GM18511 (cell line): ENCODE measurements at regions not wholly inside any gene's neighbourhood (a gene's known extent, or its start where the extent isn't known, plus 50 kb on each side); places are given as distances from the start of the nearest gene placed in this dataset.
"Not testable (repeated sequence)": the region's sequence is repeated elsewhere in the genome, so short reads cannot be mapped to it uniquely, and the experiment has no call there.

ENCODE experiments used
- ATAC-seq: cut with Tn5 transposase; IDR thresholded peaks from one replicate; pipeline ENCODE4 v1.9.1; 2021; ENCODE audit warnings: mild to moderate bottlenecking, moderate library complexity; ENCODE audit not compliant: unreplicated experiment

GRCh38 chr4:101670897-101671296 lies 119.6 kb upstream of the BANK1 start:
- no peak for ATAC-seq

DNA sequence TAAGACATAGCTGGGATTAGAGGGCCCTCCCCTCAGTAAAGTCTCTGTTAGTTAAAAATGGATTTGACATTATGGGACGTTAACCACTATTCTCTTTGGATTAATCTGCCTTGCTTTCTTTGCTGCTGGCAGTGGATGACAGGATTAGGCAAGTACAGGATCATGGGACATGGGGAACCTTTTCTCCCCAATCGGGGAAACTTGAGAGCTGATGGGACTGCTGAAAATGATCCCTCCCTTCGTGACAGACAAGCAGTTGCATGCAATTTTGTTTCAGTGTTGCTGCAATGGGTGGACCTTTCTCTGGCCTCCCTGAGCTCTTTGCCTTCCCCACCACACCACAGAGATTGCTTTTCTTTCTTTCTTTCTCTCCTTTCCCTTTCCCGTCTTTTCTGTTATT lies 120.2 kb upstream of the BANK1 start:
- no peak for ATAC-seq

GRCh38 chr4:101669832-101670188 lies 120.7 kb upstream of the BANK1 start:
- ATAC-seq: no peak

DNA sequence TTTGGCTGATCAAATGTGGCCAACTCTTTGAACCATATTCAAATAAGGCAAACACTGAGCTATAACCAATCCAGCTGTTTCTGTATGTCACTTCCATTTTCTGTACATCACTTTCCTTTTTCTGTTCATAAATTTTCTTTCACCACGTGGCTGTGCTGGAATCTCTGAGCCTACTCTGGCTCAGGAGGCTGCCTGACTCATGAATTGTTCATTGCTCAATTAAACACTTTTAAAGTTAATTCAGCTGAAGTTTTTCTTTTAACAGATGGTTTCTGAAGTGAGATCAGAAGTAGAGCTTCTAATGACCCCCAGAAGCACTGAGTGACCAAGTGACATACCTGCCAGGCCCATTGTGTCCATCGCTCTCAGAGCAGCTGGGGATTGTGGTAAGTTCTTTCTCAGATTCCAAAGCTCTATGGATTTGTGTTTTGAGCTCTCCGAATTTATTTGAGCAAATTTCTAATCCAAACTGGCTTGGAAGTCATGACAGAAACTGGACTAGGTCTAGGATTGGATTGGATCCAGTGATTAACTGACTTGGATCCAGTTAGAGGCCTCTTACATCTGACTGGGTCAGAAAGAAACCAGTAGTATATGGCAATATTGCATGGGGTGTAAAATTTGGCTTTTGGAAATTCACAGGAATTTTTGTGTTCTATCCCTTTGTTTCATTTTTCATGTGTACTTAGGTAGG lies 121.2 kb upstream of the BANK1 start:
- no peak for ATAC-seq

- no peak for ATAC-seq
Observed at GRCh38 chr4:101667348-101667747, 123.2 kb upstream of the BANK1 start.

DNA sequence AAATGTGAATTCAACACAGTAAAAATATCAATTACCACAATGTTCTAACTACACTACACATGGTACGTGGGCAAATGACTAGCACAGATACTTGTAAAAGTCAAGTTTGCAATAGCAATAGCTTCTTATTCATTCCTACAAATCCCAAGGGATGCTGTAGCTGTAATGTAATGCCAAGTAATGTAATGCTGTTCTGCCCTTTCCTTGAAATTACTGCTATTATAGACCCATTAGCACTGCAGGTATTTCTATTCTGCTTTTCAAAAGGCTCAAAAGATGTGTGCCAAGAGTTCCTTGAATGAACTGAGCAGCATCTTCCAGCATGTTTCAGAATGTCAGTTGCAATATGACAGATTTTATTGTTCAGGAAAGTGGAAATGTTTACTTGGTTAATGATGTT lies 129.9 kb upstream of the BANK1 start:
- ATAC-seq: no peak

DNA sequence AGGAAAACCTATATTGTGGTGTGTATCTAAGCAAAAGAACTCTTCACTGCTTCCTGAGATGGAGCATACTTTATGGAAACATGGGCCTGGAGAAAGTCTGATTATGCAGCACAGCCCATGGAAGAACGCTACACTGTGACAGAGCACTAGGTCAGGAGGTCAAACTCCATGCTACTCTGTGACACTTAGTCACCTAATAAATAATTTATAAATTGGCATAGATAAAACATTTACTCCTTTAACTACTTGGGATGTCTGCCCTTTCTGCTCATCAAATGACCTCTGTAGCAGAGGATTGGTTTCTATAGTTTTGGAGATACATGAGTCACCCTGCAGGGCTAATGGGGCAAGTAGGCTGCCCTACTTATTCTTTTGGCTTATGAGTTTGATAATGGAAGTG lies 134.7 kb upstream of the BANK1 start:
- ATAC-seq: no peak

DNA sequence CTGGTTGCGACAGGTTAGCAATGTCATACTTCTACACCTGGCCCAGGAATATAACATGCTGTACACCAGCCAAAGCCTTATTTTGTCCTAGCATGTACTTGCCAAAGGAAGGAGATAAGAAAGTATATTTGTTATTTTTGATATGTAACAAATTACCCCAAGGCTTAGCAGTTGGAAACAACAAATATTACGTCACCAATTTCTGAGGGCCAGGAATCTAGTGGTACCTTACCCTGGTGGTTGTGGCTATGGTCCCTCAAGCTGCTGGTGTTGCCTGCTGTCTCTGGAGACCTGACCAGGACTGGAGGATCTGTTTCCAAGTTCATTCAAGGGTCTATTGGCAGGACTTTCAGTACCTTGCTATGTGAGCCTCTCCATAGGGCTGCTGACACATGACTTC lies 135.5 kb upstream of the BANK1 start:
- ATAC-seq: no peak

DNA sequence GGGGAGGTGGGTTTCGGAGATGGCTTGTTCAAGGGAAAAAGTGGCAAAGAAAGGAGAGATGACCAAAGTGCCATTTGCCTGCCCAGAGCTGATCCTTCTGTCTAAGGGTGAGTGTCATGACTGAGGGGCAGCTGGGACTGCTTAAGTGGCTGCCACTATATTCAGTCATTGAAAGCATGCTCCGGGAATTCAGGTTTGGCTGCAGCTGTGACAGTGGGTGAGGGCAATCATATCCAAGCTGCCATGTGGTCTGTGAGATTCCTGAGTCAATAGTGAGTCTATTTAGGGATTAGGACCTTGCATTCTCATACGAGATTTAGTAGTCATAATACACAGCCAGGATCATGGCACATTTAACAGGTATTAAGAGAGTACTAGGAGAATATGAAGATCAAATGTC lies 138.8 kb upstream of the BANK1 start:
- no peak for ATAC-seq

DNA sequence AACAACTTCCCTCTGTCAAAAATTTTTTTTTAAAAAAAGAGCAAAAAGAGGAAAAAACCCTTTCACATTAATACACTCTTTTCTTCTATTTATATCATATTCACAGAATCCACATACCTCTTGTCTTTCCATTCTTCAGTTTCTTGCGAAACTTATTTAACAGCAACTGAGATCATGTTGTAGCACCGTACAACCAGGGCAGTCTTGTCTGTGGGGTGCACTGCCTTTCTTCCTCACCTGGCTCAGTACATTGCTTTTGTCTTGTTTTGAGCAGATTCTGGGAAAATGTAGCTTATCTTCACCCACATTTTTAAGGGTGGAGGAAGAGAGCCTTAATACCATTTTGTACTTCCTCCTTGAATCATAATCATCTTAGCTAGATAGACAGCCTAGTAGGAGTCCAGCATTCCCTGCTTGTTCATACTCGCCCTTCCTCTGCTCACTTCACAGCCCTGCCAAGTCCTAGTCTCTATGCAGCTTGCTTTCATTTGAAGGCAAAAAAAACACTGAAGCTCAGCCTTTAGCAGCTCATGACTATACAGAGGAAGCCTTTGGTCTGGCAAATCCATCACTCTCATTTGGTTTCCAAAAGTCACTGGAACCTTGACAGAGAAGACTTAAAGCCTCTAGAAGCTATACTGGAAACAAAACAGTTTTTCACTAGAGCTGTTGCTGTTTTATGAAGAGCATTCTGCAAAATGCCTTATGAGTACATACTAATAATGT lies 140.6 kb upstream of the BANK1 start:
- no peak for ATAC-seq

DNA sequence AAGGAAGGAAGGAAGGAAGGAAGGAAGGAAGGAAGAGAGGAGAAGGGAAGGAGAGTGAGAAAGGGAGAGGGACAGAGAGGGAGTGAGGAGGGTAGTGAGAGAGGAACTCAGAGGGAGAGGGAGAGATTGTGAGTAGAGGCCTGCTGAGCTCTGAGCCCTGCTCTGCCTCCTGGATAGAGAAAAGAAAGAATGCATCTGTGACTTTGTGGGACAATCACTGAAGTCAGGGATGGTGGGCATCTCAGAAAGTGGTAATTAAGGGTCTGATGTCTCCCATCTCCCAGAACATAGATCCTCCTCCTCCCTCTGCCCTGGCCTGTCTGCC lies 142.9 kb upstream of the BANK1 start:
- ATAC-seq: no peak

- no peak for ATAC-seq
Observed at GRCh38 chr4:101644516-101644915, 146.0 kb upstream of the BANK1 start.

DNA sequence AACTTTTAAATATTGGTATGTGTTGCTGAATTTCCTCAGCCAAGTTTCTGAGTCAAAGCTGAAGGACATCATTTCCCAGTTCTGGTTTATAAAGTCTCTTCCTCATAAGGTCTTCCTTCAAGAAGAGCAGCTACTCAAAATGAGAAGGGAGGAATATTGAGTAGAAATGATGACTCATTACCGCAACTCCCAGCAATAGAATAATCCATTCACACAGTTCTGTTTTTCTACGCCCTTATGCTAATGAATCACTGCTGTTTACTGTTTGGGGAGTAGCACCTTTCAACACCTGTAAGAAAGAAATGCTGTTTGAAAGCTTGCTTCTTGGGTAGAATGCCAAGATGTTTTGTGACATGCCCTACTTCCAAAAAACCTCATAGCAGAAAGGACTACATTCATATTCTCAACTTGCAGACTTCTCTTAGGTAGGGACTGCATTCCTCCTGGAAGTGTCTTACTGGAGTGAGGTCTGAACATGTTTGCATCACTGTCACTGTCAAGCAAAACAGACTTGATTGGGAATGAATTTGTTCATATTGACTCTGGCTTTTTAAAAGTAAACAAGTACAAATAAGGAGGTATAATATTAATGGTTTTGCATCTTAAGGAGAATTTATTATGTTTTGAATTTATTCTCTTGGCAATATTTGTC lies 147.2 kb upstream of the BANK1 start:
- ATAC-seq: no peak

DNA sequence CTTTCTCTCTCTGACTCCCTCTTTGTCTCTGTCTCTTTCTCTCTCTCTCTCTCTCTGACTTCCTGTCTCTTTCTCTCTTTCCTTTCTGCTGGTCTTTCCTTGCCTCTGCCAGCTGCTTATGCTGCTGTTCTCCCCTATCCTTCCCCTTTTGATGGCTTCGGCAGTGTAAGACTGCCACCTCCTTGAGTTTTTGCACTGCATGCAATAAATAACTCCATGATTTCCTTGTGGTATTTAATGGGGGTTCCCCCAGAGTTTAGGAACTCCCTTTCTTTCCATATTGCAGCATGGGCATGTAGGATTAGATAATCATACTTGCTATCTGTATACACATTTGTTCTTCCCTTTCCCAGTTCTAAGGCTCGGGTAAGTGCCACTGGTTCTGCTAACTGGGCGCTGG lies 157.8 kb upstream of the BANK1 start:
- ATAC-seq: not testable (repeated sequence)

DNA sequence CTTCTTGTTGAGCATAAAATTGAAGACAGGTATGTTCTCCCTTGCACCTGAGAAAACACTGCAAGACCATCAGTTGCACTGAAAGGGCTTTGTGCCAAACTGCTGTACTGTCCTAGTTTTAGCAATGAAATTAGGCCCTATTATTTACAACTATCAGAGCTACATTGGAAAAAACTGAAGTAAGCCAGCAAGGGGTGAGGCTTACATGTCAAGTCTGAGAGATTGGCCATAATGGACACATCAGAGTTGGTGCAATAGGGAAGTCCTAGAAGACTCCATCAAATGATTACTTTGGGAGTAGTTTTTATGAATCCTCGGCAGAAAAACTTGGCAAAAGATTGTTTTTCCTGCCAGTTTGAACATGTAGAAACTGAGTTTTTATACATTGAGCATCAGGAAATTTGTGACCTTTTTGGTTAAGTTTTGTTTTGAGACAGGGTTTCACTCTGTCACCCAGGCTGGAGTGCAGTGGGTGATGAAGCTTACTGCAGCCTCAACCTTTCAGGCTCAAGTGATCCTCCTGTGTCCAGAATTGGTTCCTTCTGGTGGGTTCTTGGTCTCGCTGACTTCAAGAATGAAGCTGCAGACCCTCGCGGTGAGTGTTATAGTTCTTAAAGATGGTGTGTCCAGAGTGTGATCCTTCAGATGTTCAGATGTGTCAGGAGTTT lies 160.1 kb upstream of the BANK1 start:
- no peak for ATAC-seq

DNA sequence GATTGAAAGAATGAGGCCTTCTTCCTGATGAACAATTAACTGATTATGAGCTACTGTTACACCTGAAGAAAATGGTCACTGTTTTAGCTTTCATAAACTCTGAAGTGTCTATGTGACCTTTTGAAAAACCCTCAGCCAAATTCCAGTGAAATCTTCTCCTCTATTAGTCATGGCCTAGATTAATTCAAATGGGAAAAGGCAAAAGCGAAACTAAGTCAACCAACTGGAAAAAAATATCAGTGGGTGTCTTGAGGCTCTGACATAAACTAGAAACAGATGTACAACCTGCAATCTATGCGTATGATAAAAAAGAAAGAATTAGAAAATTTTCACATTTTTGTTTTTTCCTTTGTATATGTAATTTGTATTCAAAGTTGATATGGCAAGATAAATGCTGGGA lies 169.4 kb upstream of the BANK1 start:
- no peak for ATAC-seq

- ATAC-seq: no peak
Observed at GRCh38 chr4:101615652-101616051, 174.9 kb upstream of the BANK1 start.

DNA sequence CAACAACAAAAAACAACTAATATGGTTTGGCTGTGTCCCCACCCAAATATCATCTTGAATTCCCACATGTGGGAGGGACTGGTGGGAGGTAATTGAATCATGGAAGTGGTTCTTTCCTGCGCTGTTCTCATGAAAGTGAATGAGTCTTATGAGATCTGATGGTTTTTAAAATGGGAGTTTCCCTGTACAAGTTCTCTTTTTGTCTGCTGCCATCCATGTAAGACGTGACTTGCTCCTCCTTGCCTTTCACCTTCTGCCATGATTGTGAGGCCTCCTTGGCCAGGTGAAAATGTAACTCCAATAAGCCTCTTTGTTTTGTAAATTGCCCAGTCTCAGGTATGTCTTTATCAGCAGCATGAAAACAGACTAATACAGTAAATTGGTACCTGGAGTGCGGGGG lies 183.5 kb upstream of the BANK1 start:
- not testable (repeated sequence) for ATAC-seq

DNA sequence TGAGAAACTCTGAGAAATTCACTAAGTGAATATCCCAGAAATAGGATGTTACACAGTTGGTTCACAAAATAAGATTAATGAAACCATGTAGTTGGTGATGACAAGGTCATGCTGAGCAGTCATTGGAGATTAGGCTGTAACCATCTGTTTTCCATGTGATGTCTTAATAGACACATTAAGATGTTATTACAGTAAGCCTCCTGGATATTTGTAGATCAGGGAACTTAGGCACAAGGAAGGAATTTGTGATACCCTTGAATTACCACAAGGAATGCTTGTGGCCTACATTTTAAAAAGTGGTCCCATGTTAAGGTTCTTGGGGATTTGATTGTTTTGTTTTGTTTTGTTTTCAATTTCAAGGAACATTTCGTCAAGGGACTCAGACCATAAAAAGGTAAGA lies 185.6 kb upstream of the BANK1 start:
- no peak for ATAC-seq

DNA sequence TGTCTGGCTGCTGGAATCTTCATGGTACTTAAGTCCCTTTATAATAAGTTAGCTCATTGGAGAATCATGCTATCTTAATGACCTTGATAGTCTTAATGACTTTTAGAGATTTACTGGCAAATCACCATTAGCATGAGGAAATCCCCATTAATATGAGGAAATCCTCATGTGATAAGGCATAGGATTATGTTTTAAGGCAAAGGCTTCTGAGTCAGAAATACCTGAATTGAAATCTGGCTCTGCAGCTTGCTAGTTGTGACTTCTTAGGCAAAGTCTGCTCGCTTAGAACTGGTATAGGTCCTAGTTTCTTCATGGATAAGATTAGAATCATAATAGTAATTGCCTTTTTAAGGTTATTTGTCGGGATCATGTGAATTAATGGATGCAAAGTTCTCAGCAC lies 190.2 kb upstream of the BANK1 start:
- no peak for ATAC-seq

DNA sequence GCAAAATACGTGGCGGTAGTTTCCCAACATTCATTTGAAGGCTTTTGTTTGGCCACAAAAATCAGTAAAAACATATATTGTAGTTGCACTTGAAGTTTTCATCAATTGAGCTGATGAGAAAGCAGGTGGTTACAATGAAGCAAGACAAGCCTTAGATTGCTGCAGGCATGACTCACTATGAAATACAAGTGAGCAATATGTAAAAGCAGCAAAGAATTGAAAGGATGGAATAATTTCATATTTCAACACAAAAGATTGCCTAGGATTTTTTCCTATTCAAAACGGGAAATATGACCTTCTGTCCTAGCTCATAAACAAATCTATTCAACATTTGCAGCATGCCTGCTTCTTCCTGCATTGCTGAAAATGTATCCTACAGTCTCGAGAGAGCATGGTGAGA lies 190.9 kb upstream of the BANK1 start:
- ATAC-seq: no peak
